ENCODE measurements at regions not wholly inside any gene's neighbourhood (a gene's known extent, or its start where the extent isn't known, plus 50 kb on each side); places are given as distances from the start of the nearest gene placed in this dataset.
"Not testable (repeated sequence)": the region's sequence is repeated elsewhere in the genome, so short reads cannot be mapped to it uniquely, and the experiment has no call there.

- Histone ChIP-seq H3K4me3 (ENCODE audit: low read length) (peak overlapping the region; percentile 66), H3K9me3 (ENCODE audit: control insufficient read depth, low read length) (peaks cover 83% of the 10 kb centered on the region)
- H3K9me3 Mint-ChIP-seq: peaks cover 73% of the 10 kb centered on the region
- H3K4me1 Mint-ChIP-seq; DNase-seq; H3K4me3 Mint-ChIP-seq; H3K9ac ChIP-seq (ENCODE audit: extremely low read depth, low read length, poor library complexity, severe bottlenecking); H3K27me3 ChIP-seq (ENCODE audit: control insufficient read depth, insufficient read depth, low read length, poor library complexity, severe bottlenecking); H3K4me1 ChIP-seq (ENCODE audit: control insufficient read depth, insufficient read depth, low read length); H3K36me3 ChIP-seq (ENCODE audit: control insufficient read depth, insufficient read depth, low read length); H3K27ac ChIP-seq (ENCODE audit: low read depth, low read length); H3K27ac Mint-ChIP-seq; H3K27me3 Mint-ChIP-seq (ENCODE audit: insufficient read depth); H3K36me3 Mint-ChIP-seq (ENCODE audit: low read depth): not testable (repeated sequence)
- 74% methylated on average over 2 of the region's 2 CpGs; no CpG with 5 or more reads in 1 of the 2 experiments for WGBS, 2 experiments (ENCODE audit: insufficient coverage in 1 of 2, insufficient read length in 1 of 2)
Observed at GRCh38 chr10:42335653-42336296, 302.6 kb downstream of the ZNF33B start.

GRCh38 chr10:42304341-42304740, 334.0 kb downstream of the ZNF33B start:
- DNase-seq: no peak
- Mint-ChIP-seq H3K9me3 (peaks cover 98% of the 10 kb centered on the region), H3K4me3 (no peak overlapping the region), H3K27me3 (ENCODE audit: insufficient read depth) (no peaks in the 10 kb centered on the region), H3K27ac (no peak overlapping the region), H3K36me3 (ENCODE audit: low read depth) (peaks cover 52% of the 10 kb centered on the region), H3K4me1 (no peaks in the 10 kb centered on the region)
- H3K9ac ChIP-seq (ENCODE audit: extremely low read depth, low read length, poor library complexity, severe bottlenecking): no peak overlapping the region
- no peak for TF ChIP-seq CTCF (conservative IDR thresholded peaks at IDR 0.05)
- no peaks in the 10 kb centered on the region for H3K4me1 ChIP-seq (ENCODE audit: control insufficient read depth, insufficient read depth, low read length)
- no peak overlapping the region for H3K27ac ChIP-seq (ENCODE audit: low read depth, low read length)
- no peaks in the 10 kb centered on the region for H3K27me3 ChIP-seq (ENCODE audit: control insufficient read depth, insufficient read depth, low read length, poor library complexity, severe bottlenecking)
- peak overlapping the region; percentile 53 for H3K4me3 ChIP-seq (ENCODE audit: low read length)
- no peaks in the 10 kb centered on the region for H3K36me3 ChIP-seq (ENCODE audit: control insufficient read depth, insufficient read depth, low read length)
- H3K9me3 ChIP-seq (ENCODE audit: control insufficient read depth, low read length): peaks cover 97% of the 10 kb centered on the region
- WGBS, 2 experiments (ENCODE audit: insufficient coverage in 1 of 2, insufficient read length in 1 of 2): 68 to 78% methylated on average over 10 of the region's 10 CpGs

GRCh38 chr10:42281896-42282295, 356.5 kb downstream of the ZNF33B start:
- not testable (repeated sequence) for DNase-seq; H3K36me3 ChIP-seq (ENCODE audit: control insufficient read depth, insufficient read depth, low read length); H3K9ac ChIP-seq (ENCODE audit: extremely low read depth, low read length, poor library complexity, severe bottlenecking); H3K27ac ChIP-seq (ENCODE audit: low read depth, low read length); H3K4me3 Mint-ChIP-seq; H3K4me1 Mint-ChIP-seq; H3K36me3 Mint-ChIP-seq (ENCODE audit: low read depth); H3K4me1 ChIP-seq (ENCODE audit: control insufficient read depth, insufficient read depth, low read length); H3K27me3 Mint-ChIP-seq (ENCODE audit: insufficient read depth); H3K27ac Mint-ChIP-seq; H3K4me3 ChIP-seq (ENCODE audit: low read length); H3K9me3 ChIP-seq (ENCODE audit: control insufficient read depth, low read length); H3K27me3 ChIP-seq (ENCODE audit: control insufficient read depth, insufficient read depth, low read length, poor library complexity, severe bottlenecking)
- H3K9me3 Mint-ChIP-seq: peaks cover 41% of the 10 kb centered on the region
- 89 to 92% methylated on average over 10 to 21 of the region's 21 CpGs for WGBS, 2 experiments (ENCODE audit: insufficient coverage in 1 of 2, insufficient read length in 1 of 2)

GRCh38 chr10:42269788-42270187, 368.6 kb downstream of the ZNF33B start:
- H3K27me3 Mint-ChIP-seq (ENCODE audit: insufficient read depth); H3K4me3 ChIP-seq (ENCODE audit: low read length); H3K4me1 ChIP-seq (ENCODE audit: control insufficient read depth, insufficient read depth, low read length); H3K9ac ChIP-seq (ENCODE audit: extremely low read depth, low read length, poor library complexity, severe bottlenecking); H3K4me3 Mint-ChIP-seq; H3K27me3 ChIP-seq (ENCODE audit: control insufficient read depth, insufficient read depth, low read length, poor library complexity, severe bottlenecking); H3K27ac ChIP-seq (ENCODE audit: low read depth, low read length); H3K27ac Mint-ChIP-seq; H3K36me3 Mint-ChIP-seq (ENCODE audit: low read depth); H3K36me3 ChIP-seq (ENCODE audit: control insufficient read depth, insufficient read depth, low read length); H3K9me3 ChIP-seq (ENCODE audit: control insufficient read depth, low read length); DNase-seq; H3K4me1 Mint-ChIP-seq: not testable (repeated sequence)
- WGBS, 2 experiments (ENCODE audit: insufficient coverage in 1 of 2, insufficient read length in 1 of 2): 58 to 71% methylated on average over 2 to 3 of the region's 4 CpGs
- peak; percentile 26 for TF ChIP-seq CTCF (conservative IDR thresholded peaks at IDR 0.05)
- peaks cover 44% of the 10 kb centered on the region for H3K9me3 Mint-ChIP-seq

GRCh38 chr10:42263259-42263658, 375.1 kb downstream of the ZNF33B start:
- H3K9me3 ChIP-seq (ENCODE audit: control insufficient read depth, low read length); H3K4me3 Mint-ChIP-seq; H3K4me1 ChIP-seq (ENCODE audit: control insufficient read depth, insufficient read depth, low read length); H3K4me1 Mint-ChIP-seq; H3K27ac ChIP-seq (ENCODE audit: low read depth, low read length); H3K27me3 ChIP-seq (ENCODE audit: control insufficient read depth, insufficient read depth, low read length, poor library complexity, severe bottlenecking); H3K27ac Mint-ChIP-seq; H3K36me3 Mint-ChIP-seq (ENCODE audit: low read depth); DNase-seq; H3K36me3 ChIP-seq (ENCODE audit: control insufficient read depth, insufficient read depth, low read length); H3K27me3 Mint-ChIP-seq (ENCODE audit: insufficient read depth); H3K4me3 ChIP-seq (ENCODE audit: low read length); H3K9ac ChIP-seq (ENCODE audit: extremely low read depth, low read length, poor library complexity, severe bottlenecking): not testable (repeated sequence)
- 46% methylated on average over 4 of the region's 6 CpGs; no CpG with 5 or more reads in 1 of the 2 experiments for WGBS, 2 experiments (ENCODE audit: insufficient coverage in 1 of 2, insufficient read length in 1 of 2)
- peaks cover 72% of the 10 kb centered on the region for H3K9me3 Mint-ChIP-seq

GRCh38 chr10:42243002-42243401, 395.4 kb downstream of the ZNF33B start:
- not testable (repeated sequence) for H3K4me3 Mint-ChIP-seq; DNase-seq; H3K4me1 ChIP-seq (ENCODE audit: control insufficient read depth, insufficient read depth, low read length); H3K27me3 Mint-ChIP-seq (ENCODE audit: insufficient read depth); H3K9ac ChIP-seq (ENCODE audit: extremely low read depth, low read length, poor library complexity, severe bottlenecking); H3K9me3 ChIP-seq (ENCODE audit: control insufficient read depth, low read length); H3K4me1 Mint-ChIP-seq; H3K36me3 ChIP-seq (ENCODE audit: control insufficient read depth, insufficient read depth, low read length); H3K36me3 Mint-ChIP-seq (ENCODE audit: low read depth); H3K4me3 ChIP-seq (ENCODE audit: low read length); H3K27ac Mint-ChIP-seq; H3K27me3 ChIP-seq (ENCODE audit: control insufficient read depth, insufficient read depth, low read length, poor library complexity, severe bottlenecking); H3K27ac ChIP-seq (ENCODE audit: low read depth, low read length)
- H3K9me3 Mint-ChIP-seq: peaks cover 62% of the 10 kb centered on the region
- WGBS, 2 experiments (ENCODE audit: insufficient coverage in 1 of 2, insufficient read length in 1 of 2): 98% methylated on average over 30 of the region's 53 CpGs; no CpG with 5 or more reads in 1 of the 2 experiments
